H1 (cell line): ENCODE measurements at regions not wholly inside any gene's neighbourhood (a gene's known extent, or its start where the extent isn't known, plus 50 kb on each side); places are given as distances from the start of the nearest gene placed in this dataset.

Source experiments
- CTCF ChIA-PET: fragments of 300-600 bp; sonication (Branson Sonifier 250); formaldehyde crosslinking; loops from one replicate; lab custom pipeline; 2021; ENCODE audit not compliant: partially characterized antibody; lab: Charles Lee
- POLR2A ChIA-PET: fragments of 300-600 bp; sonication (Branson Sonifier 250); formaldehyde crosslinking; loops from one replicate; lab custom pipeline; 2021; ENCODE audit warnings: inconsistent platforms; ENCODE audit not compliant: partially characterized antibody; lab: Charles Lee
- DNase-seq, 2 experiments: peaks; one replicate each; pipeline versions ENCODE4 v3.0.0 to v3.0.0-alpha.2; 2010 to 2022; ENCODE audit warnings: low spot score in 2 of 2, low read depth in 1 of 2, mixed read lengths in 1 of 2
- FAIRE-seq: peaks from 2 replicates; lab custom pipeline; 2011; peaks lifted over from hg19 to GRCh38; lab: Jason Lieb, UNC
- H2AFZ ChIP-seq: 2 replicates; pipeline ENCODE4 v1.8.1; 2012; ENCODE audit warnings: low read length, inconsistent platforms
- H2AK5ac ChIP-seq: 2 replicates; pipeline ENCODE4 v1.6.1; 2013; ENCODE audit warnings: low read depth, low read length
- H2BK120ac ChIP-seq: replicated peaks from 2 replicates; pipeline ENCODE3; 2013; ENCODE audit warnings: low read depth, low read length, inconsistent platforms
- H2BK12ac ChIP-seq: 2 replicates; pipeline ENCODE4 v1.6.1; 2013; ENCODE audit warnings: low read depth, low read length
- H2BK15ac ChIP-seq: 2 replicates; pipeline ENCODE4 v1.6.1; 2013; ENCODE audit warnings: low read length
- H2BK20ac ChIP-seq: 2 replicates; pipeline ENCODE4 v1.6.1; 2013; ENCODE audit warnings: low read length
- H2BK5ac ChIP-seq: 2 replicates; pipeline ENCODE4 v1.6.1; 2013; ENCODE audit warnings: low read depth, low read length
- H3K14ac ChIP-seq: 2 replicates; pipeline ENCODE4 v1.6.1; 2013; ENCODE audit warnings: inconsistent platforms; ENCODE audit not compliant: insufficient read length
- H3K18ac ChIP-seq: 2 replicates; pipeline ENCODE4 v1.6.1; 2013; ENCODE audit warnings: low read length; ENCODE audit errors: extremely low read depth
- H3K23ac ChIP-seq: 2 replicates; pipeline ENCODE4 v1.6.1; 2013; ENCODE audit warnings: inconsistent platforms; ENCODE audit not compliant: insufficient read length
- H3K23me2 ChIP-seq: 2 replicates; pipeline ENCODE4 v1.6.1; 2013; ENCODE audit warnings: low read depth, low read length
- H3K27ac ChIP-seq: 2 replicates; pipeline ENCODE4 v1.6.1; 2011; ENCODE audit warnings: low read depth, low read length, inconsistent platforms
- H3K27me3 ChIP-seq, 4 experiments: replicated peaks in 1 of 4; 1 replicate in 1 of 4; 2 replicates in 3 of 4; pipeline versions ENCODE4 v1.6.1 to v1.8.1; 2011 to 2013; ENCODE audit warnings: low read length in 3 of 4, mild to moderate bottlenecking in 3 of 4, inconsistent platforms in 2 of 4, mixed read lengths in 2 of 4, moderate library complexity in 1 of 4; ENCODE audit not compliant: control insufficient read depth in 3 of 4, insufficient read depth in 3 of 4; ENCODE audit errors: extremely low read depth in 1 of 4
- H3K36me3 ChIP-seq, 4 experiments: 2 replicates each; pipeline versions ENCODE4 v1.6.1 to v1.8.1; 2011 to 2013; ENCODE audit warnings: mild to moderate bottlenecking in 4 of 4, low read length in 3 of 4, moderate library complexity in 2 of 4, control low read depth in 1 of 4, inconsistent platforms in 1 of 4; ENCODE audit not compliant: insufficient read depth in 4 of 4, control insufficient read depth in 2 of 4
- H3K4ac ChIP-seq: replicated peaks from 2 replicates; pipeline ENCODE3; 2013; ENCODE audit warnings: low read length, low read depth, mixed read lengths, inconsistent platforms; ENCODE audit not compliant: insufficient read length
- H3K4me1 ChIP-seq, 4 experiments: replicated peaks in 1 of 4; 1 replicate in 1 of 4; 2 replicates in 3 of 4; pipeline versions ENCODE4 v1.6.1 to v1.8.1; 2011 to 2013; ENCODE audit warnings: low read length in 3 of 4, inconsistent platforms in 2 of 4, mixed read lengths in 1 of 4; ENCODE audit not compliant: insufficient read depth in 4 of 4, control insufficient read depth in 3 of 4
- H3K4me2 ChIP-seq, 2 experiments: 2 replicates each; pipeline versions ENCODE4 v1.6.1 to v1.8.1; 2011 to 2013; ENCODE audit warnings: low read depth in 2 of 2, low read length in 2 of 2, control low read depth in 1 of 2, inconsistent platforms in 1 of 2, mild to moderate bottlenecking in 1 of 2; ENCODE audit not compliant: insufficient read depth in 1 of 2
- H3K4me3 ChIP-seq, 4 experiments: fragments of 200-600, 300-600 bp in 1 of 4; sonication (generic), shearing (Covaris generic), sonication (Bioruptor Twin) in 1 of 4; 2 replicates each; pipeline versions ENCODE4 v1.5.1 to v1.8.1; 2011 to 2016; ENCODE audit warnings: low read length in 4 of 4, low read depth in 3 of 4, control low read depth in 2 of 4, inconsistent platforms in 2 of 4, mild to moderate bottlenecking in 2 of 4, mixed read lengths in 1 of 4, moderate library complexity in 1 of 4; ENCODE audit not compliant: insufficient read depth in 2 of 4; ENCODE audit errors: extremely low read depth in 1 of 4
- H3K56ac ChIP-seq: replicated peaks from 2 replicates; pipeline ENCODE3; 2013; ENCODE audit warnings: low read depth, mild to moderate bottlenecking, mixed read lengths, low read length, inconsistent platforms; ENCODE audit not compliant: insufficient read length
- H3K79me1 ChIP-seq: 2 replicates; pipeline ENCODE4 v1.6.1; 2013; ENCODE audit warnings: low read depth, low read length, control low read depth
- H3K79me2 ChIP-seq, 2 experiments: 2 replicates each; pipeline versions ENCODE4 v1.6.1 to v1.8.1; 2012 to 2013; ENCODE audit warnings: low read length in 2 of 2, mild to moderate bottlenecking in 2 of 2, inconsistent platforms in 1 of 2; ENCODE audit not compliant: insufficient read depth in 2 of 2, control insufficient read depth in 1 of 2
- H3K9ac ChIP-seq, 4 experiments: replicated peaks in 1 of 4; 1 replicate in 1 of 4; 2 replicates in 3 of 4; pipeline versions ENCODE4 v1.6.1 to v1.8.1; 2011 to 2013; ENCODE audit warnings: low read depth in 3 of 4, low read length in 3 of 4, control low read depth in 2 of 4, mild to moderate bottlenecking in 2 of 4, moderate library complexity in 2 of 4, inconsistent platforms in 1 of 4; ENCODE audit errors: extremely low read depth in 1 of 4
- H3K9me3 ChIP-seq, 2 experiments: 2 replicates each; pipeline versions ENCODE4 v1.6.1 to v1.8.1; 2012 to 2013; ENCODE audit warnings: mild to moderate bottlenecking in 2 of 2, moderate library complexity in 2 of 2, control low read depth in 1 of 2, inconsistent platforms in 1 of 2, low read depth in 1 of 2, low read length in 1 of 2, mixed read lengths in 1 of 2; ENCODE audit not compliant: insufficient read depth in 2 of 2
- H4K20me1 ChIP-seq, 2 experiments: replicated peaks in 1 of 2; 2 replicates each; pipeline versions ENCODE3 to v1.8.1; 2011 to 2013; ENCODE audit warnings: inconsistent platforms in 2 of 2, low read length in 2 of 2, mild to moderate bottlenecking in 1 of 2; ENCODE audit not compliant: insufficient read depth in 2 of 2, control insufficient read depth in 1 of 2
- H4K5ac ChIP-seq: 2 replicates; pipeline ENCODE4 v1.6.1; 2013; ENCODE audit warnings: low read length, low read depth, mixed read lengths, inconsistent platforms; ENCODE audit not compliant: insufficient read length
- H4K8ac ChIP-seq: 2 replicates; pipeline ENCODE4 v1.8.0; 2013; ENCODE audit warnings: mild to moderate bottlenecking, moderate library complexity, low read length, inconsistent platforms; ENCODE audit not compliant: insufficient read depth; ENCODE audit errors: extremely low read depth
- H4K91ac ChIP-seq: replicated peaks from 2 replicates; pipeline ENCODE3; 2013; ENCODE audit warnings: low read length, mixed read lengths, inconsistent platforms; ENCODE audit not compliant: insufficient read length
- BRCA1 ChIP-seq: IDR thresholded peaks from 2 replicates; pipeline ENCODE4 v1.6.1; 2012; ENCODE audit warnings: low read depth, low read length, improper control_type of control experiment
- GABPA ChIP-seq: IDR thresholded peaks from 2 replicates; pipeline ENCODE4 v1.6.1; 2011; ENCODE audit warnings: mild to moderate bottlenecking, low read length, moderate library complexity, borderline replicate concordance; ENCODE audit not compliant: insufficient read depth
- MAX ChIP-seq: IDR thresholded peaks from 2 replicates; pipeline ENCODE4 v1.6.1; 2012; ENCODE audit warnings: inconsistent platforms
- TCF12 ChIP-seq: IDR thresholded peaks from 2 replicates; pipeline ENCODE4 v1.6.1; 2011; ENCODE audit warnings: low read depth, mild to moderate bottlenecking, low read length
- WGBS, 2 experiments: shearing (Covaris generic) in 1 of 2; methylation state at CpG; one replicate each; pipeline versions ENCODE4 v1.1.6 to v1.1.7; 2013 to 2015; ENCODE audit warnings: low lambda C conversion rate in 2 of 2, mixed read lengths in 2 of 2, inconsistent platforms in 1 of 2, low coverage in 1 of 2, missing lambda C conversion rate in 1 of 2; ENCODE audit not compliant: insufficient replicate concordance in 2 of 2, insufficient coverage in 1 of 2, insufficient read length in 1 of 2; ENCODE audit errors: extremely low coverage in 1 of 2, missing lambda C conversion rate in 1 of 2; 5-methylcytosine and 5-hydroxymethylcytosine counted together

DNA sequence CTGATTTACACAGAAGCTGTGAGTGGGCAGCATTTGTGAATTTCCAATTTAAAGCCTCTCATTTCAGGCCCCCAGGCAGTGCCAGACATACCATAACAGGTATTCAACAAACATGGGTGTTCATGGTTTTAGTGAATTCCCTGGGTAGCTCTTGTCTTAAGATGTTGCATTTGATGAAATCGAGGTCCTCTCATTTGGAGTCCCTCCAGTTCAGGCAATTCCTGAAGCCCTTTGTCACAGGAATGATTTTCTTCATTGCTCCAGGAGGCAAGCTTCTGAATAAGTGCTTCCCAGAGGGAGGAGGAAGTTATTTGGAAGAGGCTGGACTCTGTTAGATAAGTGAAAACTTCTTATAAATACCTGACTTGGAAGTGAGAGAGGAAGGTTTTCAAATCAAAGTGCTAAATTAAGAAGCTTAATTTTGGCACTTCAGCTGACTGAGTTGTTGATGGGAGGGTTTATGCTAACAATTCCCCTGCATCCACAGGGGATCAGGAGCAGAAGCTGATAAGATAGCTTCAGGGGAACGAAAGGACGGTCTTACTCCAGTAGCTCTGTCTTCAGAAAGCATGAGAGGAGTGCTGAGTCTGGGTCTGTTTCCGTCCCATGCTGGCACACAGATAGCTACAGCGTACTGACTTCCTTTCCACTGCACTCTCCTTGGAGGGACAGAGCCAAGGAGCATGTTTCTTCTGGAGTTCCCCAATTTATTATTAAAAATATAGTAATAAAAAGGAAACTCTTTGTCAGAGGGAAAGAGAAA lies 543.1 kb downstream of the GBA3 start:
- H2BK12ac ChIP-seq: peak overlapping the region; percentile 75; the same call in 1 of the 2 replicates
- no peaks in the 10 kb centered on the region for H4K20me1 ChIP-seq
- no peak overlapping the region for H3K9ac ChIP-seq
- 84% methylated on average over 5 of the region's 5 CpGs; no CpG with 5 or more reads in 1 of the 2 experiments for WGBS, 2 experiments
- H4K91ac ChIP-seq: no peak overlapping the region
- H3K27ac ChIP-seq: no peak overlapping the region
- no peaks in the 10 kb centered on the region for H3K36me3 ChIP-seq
- no peak overlapping the region for H3K4me2 ChIP-seq
- no peak overlapping the region for H3K14ac ChIP-seq
- no peak overlapping the region for H3K23ac ChIP-seq
- H3K18ac ChIP-seq: peak overlapping the region; percentile 26
- H3K79me2 ChIP-seq: no peaks in the 10 kb centered on the region
- ChIA-PET CTCF (interaction anchor here (1.0 to 1.4 kb wide), 3 partner anchors 17 to 338 kb away, joined by 3 to 4 read pairs (median 3); no protein-coding TSS in a partner anchor), POLR2A (no interaction called here)
- H3K27me3 ChIP-seq: no peaks in the 10 kb centered on the region
- H2BK15ac ChIP-seq: no peak overlapping the region; the same call in 1 of the 2 replicates
- H2AK5ac ChIP-seq: no peak overlapping the region
- no peaks in the 10 kb centered on the region for H3K23me2 ChIP-seq
- no peak overlapping the region for H2BK120ac ChIP-seq
- H3K79me1 ChIP-seq: no peaks in the 10 kb centered on the region
- no peak overlapping the region for H3K4me3 ChIP-seq
- 0 out of 2 replicates have a peak overlapping the region, but pooled peaks have one; percentile 34 for H2BK20ac ChIP-seq
- FAIRE-seq (no peak), DNase-seq (no peak)
- no peak overlapping the region for H4K5ac ChIP-seq
- H2BK5ac ChIP-seq: peak overlapping the region; percentile 80; the same call in 1 of the 2 replicates
- H2AFZ ChIP-seq: peak overlapping the region; percentile 100
- no peak overlapping the region for H4K8ac ChIP-seq
- H3K56ac ChIP-seq: no peak overlapping the region
- H3K4ac ChIP-seq: no peak overlapping the region
- no peaks in the 10 kb centered on the region for H3K9me3 ChIP-seq
- H3K4me1 ChIP-seq: peaks cover 0 to 16% (median 6%) of the 10 kb centered on the region in 4 experiments; a peak in 5 of 7 replicates
- TF ChIP-seq BRCA1 (no peak), GABPA (no peak), MAX (no peak), TCF12 (no peak)
